Heart left ventricle (tissue), 13 donors: ENCODE measurements at regions not wholly inside any gene's neighbourhood (a gene's known extent, or its start where the extent isn't known, plus 50 kb on each side); places are given as distances from the start of the nearest gene placed in this dataset.

Experiments used
- CTCF ChIP-seq, 12 donors: fragments of 200-600 bp; sonication (generic) in 4 of 12; IDR thresholded peaks; one replicate each; pipeline versions ENCODE4 v1.5.0 to v1.8.0; 2018 to 2022; ENCODE audit warnings: antibody characterized with exemption in 12 of 12, mild to moderate bottlenecking in 5 of 12
- POLR2A ChIP-seq, 2 donors: fragments of 450-650 bp; IDR thresholded peaks; one replicate each; pipeline ENCODE4 v1.6.1; 2017; ENCODE audit warnings: antibody characterized with exemption in 2 of 2, mild to moderate bottlenecking in 2 of 2, moderate library complexity in 2 of 2
- donor health status: ischemic (EF 13 %, LVEDD 7.1; RV severe dilation, severe dysfunction).
- donor health status: DM: no; HTN: yes; CAD: no.
- donor health status: DM: no; HTN: no; CAD: no.
- donor health status: ischemic (EF 25% LVEDD 6.9; RV normal size, moderate dysfunction).
- donor health status: ischemic (EF 25% LVEDD 5.7; RV mildly dilated, moderate dysfunction).
- donor health status: ischemic (EF 35%, LVEDD 5.7; RV mildly dilated, moderate dysfunction).
- donor health status: nonischemic (EF 11% LVEDD 7.7; RV severe dilation, severe dysfunction).
- donor health status: DM: yes; HTN: yes; CAD: no.
- donor health status: PGD.
- donor health status: ischemic (EF 29% LVEDD 5.4; RV normal size, mild dysfunction).
- donor health status: nonischemic (EF 23%, LVEDD 6.1; RV moderate dilation, normal function).

GRCh38 chr15:39461536-39462130, 119.2 kb upstream of the THBS1 start:
- TF ChIP-seq POLR2A (IDR thresholded peaks at IDR 0.05) (no peak), CTCF (IDR thresholded peaks at IDR 0.05) (no peak)
